ENCODE measurements at regions not wholly inside any gene's neighbourhood (a gene's known extent, or its start where the extent isn't known, plus 50 kb on each side); places are given as distances from the start of the nearest gene placed in this dataset.
"Not testable (repeated sequence)": the region's sequence is repeated elsewhere in the genome, so short reads cannot be mapped to it uniquely, and the experiment has no call there.

DNA sequence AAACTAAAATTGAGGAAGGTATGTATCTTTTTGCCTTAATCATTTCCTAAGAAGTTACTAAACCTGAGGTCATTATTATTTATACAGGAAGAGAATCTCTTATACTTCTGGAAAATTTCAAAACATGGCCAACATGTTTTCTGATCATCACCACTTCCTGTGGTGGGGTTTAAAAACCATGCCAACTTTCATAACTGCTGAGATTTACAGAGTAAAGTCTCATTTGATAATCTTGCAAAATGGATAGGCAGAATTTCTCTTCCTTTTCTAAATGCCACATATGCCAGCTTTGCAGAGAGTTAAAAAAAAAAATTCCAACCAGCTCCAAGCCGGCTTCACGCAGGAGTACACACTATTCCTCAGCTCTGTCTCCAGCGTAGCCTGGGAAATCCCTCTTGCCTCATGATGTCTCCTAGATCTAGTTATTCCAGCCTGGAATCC, 124.3 kb upstream of the SPRED1 start:
- no peak for DNase-seq (ENCODE audit: low read depth in 2 of 2)

DNA sequence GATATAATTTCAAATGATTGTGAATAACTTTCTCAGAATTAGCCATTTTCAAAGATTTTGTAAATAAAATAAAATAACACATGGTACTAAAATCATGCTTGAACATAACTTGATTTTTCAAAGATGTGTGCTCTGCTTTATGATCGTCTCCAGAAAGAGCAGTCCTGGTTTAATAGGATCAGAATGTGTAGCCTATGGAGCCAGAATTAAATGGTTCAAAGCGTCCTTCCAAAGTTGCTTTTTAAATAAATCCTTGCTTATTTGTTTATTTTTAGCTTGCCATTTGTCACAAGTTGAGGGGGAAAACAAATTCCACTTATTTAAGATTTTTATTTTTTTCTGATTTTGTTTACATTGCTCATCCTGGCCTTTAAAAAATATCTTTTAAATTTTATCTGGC, 123.7 kb upstream of the SPRED1 start:
- no peak for DNase-seq (ENCODE audit: low read depth in 2 of 2)

DNA sequence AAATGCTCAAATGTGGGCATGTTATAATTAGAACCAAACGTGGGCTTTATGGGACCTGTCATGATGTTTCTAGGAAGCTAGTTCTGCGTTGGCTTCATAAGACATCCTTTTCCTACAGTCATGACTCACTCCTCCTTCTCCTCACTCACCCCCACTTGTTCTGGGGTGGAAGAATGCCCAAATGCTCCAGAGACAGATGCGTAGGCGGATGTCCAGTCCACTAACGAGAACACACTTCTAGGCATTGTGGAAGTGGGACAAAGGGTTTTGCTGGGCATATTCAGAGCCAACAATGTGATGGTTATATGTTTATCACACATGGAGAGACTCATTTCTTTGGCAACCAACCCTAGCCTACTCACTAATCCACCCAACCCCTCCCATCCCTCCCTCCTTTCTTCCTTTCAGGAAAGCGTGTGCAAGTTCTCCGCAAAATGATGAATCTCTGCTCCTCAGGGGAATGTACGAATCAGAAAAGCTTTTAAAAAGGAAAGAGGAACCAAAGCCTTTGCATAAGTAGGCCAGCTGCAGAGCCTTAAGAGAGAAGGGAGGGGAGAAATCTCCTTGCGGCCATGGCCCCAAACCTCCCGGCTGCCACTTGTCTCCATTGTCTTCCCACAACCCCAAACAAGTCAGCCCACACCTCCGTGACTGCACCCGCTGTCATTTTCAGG, 123.0 kb upstream of the SPRED1 start:
- peak; percentile 99 for DNase-seq (ENCODE audit: low read depth in 2 of 2)

DNA sequence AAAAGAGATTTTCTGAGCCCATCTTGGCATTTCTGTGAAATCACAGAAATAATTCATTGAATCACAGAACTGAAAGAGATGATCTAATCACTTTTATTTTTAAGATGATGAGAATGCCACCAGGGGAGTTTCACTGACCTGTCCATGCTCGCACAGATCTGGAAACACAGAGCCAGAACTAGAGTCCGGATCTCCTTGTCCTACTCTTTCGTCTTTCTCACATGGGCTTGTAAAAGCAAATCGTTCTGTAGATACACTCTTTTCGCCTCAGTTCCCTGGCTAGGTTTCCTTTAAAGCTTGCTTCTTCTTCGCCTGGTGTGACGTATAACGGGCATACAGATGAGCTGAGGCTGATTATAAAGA, 122.5 kb upstream of the SPRED1 start:
- DNase-seq (ENCODE audit: low read depth in 2 of 2) = peak in 1 of 2 experiments; percentile 11

DNA sequence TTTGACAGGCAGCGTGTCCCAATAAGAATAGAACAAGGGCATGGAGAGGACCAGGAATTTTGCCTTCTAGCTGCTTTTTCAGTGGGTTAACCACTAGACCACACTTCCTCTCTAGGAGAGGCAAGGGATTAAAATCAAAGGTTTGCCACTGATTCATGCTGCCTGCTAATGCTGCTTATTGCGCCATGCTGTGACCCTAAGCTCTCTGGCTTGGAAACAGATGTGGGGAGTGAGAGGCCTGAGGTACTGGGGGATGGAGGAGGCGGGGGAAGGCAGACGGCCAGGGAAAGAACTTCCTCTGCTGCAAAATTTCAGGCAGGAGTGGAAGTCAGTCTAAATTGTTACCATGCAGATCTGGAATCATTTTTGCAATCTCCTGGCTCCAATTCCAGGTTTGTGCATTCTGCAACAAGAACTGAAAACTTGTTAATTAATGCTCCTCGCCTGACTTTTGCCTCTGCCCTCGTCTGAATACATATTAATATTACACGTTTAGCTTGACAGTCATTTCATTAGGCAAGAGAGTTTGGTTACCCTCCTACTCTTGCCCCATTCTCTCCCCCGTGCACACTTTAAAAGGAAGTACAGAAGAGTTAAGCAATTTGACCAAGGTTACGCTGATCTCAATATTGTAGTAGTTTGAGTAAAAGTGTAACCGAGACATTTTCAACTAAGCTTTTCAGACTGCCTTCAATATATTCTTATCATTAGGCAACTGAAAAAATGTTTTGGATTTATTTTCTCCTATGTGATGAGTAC, 121.7 kb upstream of the SPRED1 start:
- peak; percentile 98 for DNase-seq (ENCODE audit: low read depth in 2 of 2)

DNA sequence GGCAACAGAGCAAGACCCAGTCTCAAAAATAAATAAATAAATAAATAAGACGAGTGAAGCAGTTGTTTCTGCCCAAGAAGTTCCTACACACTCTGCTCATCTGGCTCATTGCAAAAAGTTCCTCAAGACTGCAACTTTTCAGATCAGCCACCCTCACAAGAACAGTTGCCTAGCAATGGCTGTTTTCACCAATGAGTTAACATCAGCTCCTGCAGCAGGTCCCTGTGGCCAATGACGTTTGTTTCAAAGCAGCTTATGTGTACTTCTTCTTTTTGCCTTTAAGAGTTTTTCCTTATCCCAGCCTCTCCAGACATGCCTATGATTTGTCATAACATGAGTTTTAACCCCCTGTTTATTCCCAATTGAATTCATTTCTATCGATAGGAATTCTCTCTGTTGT, 118.4 kb upstream of the SPRED1 start:
- DNase-seq (ENCODE audit: low read depth in 2 of 2) = no peak

DNA sequence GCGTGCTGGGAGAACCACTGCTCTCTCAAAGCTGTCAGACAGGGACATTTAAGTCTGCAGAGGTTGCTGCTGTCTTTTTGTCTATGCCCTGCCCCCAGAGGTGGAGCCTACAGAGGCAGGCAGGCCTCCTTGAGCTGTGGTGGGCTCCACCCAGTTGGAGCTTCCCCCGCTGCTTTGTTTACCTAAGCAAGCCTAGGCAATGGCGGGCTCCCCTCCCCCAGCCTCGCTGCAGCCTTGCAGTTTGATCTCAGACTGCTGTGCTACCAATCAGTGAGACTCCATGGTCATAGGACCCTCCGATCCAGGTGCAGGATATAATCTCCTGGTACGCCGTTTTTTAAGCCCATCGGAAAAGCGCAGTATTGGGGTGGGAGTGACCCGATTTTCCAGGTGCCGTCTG, 110.4 kb upstream of the SPRED1 start:
- DNase-seq (ENCODE audit: low read depth in 2 of 2) = not testable (repeated sequence)

DNA sequence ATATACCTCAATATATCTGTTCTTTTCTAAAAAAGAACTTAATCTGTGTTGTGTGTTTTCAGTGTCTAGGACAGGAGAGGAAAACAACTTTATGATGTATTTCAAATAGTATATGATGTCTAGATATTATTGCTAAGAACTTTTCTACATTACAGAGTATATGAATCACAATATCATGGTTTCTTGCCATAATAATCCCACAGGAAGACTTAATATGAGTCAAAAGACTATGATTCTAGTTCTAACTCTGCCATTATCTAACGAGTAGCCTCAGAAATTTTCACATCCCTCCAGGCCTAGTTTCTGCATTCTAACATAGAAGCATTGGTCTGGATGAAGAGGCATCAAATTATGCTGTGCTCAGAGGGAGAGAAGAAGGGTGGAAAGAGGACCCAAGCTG, 107.7 kb upstream of the SPRED1 start:
- no peak for DNase-seq (ENCODE audit: low read depth in 2 of 2)

DNA sequence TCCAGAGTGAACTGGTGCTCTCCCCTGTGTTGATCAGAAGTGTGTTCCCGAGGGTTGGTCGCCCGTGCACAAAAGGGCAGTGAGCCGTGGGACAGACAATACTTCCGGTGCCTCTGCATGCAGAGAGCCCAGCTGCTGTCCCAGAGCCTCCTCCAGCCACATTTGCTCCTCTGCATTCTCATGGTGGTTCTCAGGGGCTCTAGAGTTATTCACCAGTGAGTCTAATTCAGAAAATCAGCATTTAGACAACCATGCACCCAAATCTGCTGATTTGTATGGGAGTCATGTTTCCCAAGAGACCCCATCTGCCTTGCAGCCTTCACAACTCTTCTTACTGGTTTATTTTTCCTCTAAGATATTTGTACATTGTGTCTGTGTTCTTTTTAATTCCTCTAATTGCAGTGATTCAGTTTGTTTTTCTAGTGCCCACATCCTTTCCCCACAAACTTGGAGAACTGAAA, 107.0 kb upstream of the SPRED1 start:
- DNase-seq (ENCODE audit: low read depth in 2 of 2) = no peak

DNA sequence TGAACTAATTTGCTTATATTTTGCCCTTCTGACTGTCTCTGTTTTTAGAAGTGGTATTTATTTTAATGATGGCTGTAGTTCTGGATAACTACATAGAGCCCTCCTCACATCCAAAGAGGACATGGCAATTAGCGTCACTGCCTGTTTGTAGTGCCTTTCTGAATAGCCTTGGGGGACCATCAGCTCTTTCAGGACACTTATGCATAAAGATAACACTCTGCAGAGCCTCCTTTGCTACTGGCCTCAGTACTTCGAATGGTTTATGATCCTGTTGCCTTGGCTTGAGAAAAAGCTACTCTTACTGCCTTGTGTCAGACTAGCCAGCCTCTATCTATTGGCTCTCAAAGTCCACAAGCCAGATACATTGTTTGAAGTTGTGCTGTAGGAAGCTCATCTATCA, 105.4 kb upstream of the SPRED1 start:
- no peak for DNase-seq (ENCODE audit: low read depth in 2 of 2)

DNA sequence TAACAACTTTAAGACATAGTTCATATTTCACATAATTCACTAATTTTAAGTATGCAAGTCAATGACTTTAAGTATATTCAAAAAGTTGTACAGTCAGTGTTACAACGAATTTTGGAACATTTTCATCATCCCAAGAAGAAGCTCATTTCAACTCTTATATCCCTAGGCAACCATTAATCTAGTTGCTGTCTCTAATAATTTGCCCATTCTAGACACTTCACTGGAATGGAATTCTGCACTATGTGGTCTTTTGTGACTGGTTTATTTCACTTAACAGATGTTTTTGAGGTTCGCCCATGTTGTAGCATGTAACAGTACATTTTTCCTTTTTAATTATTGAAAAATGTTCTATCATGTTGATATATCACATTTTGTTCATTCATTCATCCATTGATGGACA, 104.2 kb upstream of the SPRED1 start:
- peak; percentile 67 to 73 for DNase-seq (ENCODE audit: low read depth in 2 of 2)

DNA sequence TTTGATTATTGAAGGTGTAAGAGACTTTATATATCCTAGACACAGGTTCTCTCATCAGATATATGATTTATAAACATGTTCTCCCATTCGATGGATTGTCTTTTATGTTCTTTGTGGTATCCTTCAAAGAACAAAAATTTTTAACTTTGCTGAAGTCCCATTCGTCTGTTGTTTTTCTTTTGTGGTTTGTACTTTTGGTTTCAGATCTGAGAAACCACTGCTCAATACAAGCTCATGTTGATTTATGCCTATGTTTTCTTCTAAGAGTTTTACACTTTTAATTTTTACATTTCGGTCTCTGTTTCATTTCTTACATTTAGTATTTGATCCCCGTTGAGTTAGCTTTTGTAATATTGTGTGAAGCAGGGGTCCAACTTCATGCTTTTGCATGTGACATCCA, 103.3 kb upstream of the SPRED1 start:
- no peak for DNase-seq (ENCODE audit: low read depth in 2 of 2)

DNA sequence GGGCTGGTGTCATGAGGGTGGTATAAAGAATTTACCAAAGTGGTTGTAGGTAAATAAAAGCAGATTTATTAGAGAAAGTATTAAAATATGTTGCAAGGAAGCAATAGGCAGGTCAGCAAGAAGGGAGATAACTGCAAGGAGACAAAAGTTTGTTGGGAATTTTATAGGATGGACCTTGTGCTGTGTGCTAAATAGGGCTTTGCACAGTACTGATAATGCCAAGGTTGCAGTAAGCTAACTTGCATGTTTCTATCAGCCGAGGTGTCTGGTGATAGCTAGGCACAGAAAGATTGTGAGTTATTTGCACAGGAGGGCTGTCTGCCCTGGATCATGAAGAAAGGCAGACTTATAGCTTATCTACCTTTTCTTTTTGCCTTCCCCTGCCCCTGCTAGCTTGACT, 102.5 kb upstream of the SPRED1 start:
- no peak for DNase-seq (ENCODE audit: low read depth in 2 of 2)

DNA sequence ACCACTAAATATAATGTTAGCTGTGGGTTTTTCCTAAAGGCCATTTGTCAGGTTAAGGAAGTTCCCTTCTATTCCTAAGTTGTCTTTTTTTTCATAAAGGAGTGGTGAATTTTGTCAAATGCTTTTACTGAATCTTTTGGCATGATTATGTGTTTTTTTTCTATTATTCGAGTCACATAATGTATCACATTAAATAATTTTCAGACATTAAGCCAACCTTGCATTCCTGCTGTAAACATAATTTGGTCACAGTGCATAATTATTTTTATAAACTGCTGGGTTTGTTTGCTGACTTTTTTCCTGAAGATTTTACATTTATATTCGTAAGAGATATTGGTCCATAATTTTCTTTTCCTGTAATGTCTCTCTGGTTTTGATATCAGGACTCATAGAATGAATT, 101.8 kb upstream of the SPRED1 start:
- no peak for DNase-seq (ENCODE audit: low read depth in 2 of 2)

DNA sequence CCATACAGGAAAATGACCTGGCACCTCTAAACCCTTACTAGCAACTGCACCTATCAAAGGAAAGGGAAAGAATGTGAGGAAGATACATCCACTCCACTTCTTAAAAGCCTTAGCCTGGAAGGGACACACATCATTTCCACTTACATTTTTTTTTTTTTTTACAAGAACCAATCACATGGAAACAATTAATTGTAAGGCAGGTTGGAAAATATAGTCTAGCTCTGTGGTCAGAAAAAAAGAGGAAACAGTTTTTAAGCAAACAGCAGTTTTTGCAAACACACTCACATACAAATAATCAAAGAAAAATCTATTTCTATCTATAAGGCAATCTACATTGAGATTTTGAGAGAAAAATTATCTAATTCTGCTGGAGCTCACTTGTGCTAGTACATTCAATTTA, 98.9 kb upstream of the SPRED1 start:
- no peak for DNase-seq (ENCODE audit: low read depth in 2 of 2)

DNA sequence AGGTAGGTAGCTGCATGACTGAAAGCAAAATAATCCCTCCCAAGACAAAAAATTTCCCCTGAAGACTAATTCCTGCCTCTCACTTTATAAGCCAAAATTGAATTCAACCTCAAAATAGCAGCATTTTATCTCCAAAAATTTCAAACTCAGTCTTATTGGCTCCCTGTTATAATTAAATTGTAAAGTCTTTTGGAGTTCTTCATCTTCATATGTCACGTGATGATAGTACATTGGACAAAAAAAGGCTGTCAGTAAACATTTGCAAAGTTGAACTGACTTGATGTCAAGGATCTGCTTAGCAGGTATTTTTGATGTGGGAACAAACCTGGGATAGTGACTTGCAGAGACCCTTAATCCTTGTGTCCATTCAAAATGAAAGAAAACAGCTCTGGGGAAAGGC, 98.4 kb upstream of the SPRED1 start:
- no peak for DNase-seq (ENCODE audit: low read depth in 2 of 2)

DNA sequence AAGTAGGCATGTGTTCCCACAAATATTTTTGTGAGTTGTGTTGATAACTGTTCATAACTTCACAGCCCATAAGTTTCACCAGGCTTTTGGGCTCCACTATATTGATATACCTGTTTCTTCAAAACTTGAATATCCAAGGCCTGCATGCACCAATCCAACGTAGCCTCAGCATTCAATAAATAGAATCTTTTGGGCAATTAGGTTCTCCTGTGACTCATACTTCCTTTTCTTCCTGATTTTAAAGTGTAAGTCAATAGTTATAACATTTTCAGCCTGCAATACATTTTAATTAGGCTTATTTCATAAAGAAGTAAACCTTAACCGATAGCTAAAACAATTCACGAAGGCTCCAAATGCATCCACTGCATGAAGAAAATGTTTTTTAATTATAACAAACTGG, 97.8 kb upstream of the SPRED1 start:
- no peak for DNase-seq (ENCODE audit: low read depth in 2 of 2)

DNA sequence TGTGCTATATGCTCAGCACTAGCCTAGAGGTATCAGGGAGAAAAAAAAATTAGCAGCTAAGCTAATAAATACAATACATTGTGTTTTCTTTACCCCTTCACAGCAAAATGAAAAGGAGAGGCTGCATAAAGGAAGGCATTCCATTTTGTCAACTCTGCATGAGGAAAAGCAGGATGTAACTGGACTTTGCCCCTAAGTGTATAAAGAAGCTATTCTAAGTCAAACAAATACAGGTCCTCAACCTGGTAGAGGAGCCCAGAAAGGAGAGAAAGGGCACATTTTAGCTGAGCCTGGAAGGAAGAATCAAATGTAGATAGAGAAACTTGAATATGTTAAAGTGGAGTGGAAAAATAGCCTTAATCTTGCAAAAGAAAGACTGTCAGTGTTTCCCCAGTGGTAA, 89.0 kb upstream of the SPRED1 start:
- DNase-seq (ENCODE audit: low read depth in 2 of 2) = no peak

DNA sequence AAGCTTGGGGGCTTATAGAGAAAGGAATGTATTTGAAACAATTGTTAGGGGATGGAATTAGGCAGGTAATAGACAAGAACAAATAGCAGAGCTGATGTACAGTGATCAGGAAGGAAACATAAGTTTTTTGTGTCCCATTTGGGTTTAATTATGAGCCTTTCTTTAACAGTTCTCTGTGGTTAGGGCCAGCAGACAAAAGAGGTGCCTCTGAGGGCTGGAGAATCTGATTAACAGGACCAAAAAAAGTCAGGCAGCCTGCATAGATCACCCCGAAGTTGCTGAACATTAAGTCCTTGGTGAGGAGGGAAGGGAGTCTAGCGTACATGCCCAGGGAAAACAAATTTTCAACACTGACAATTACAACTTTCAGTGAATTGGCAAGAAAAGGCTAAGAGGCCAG, 88.6 kb upstream of the SPRED1 start:
- peak; percentile 22 to 27 for DNase-seq (ENCODE audit: low read depth in 2 of 2)

DNA sequence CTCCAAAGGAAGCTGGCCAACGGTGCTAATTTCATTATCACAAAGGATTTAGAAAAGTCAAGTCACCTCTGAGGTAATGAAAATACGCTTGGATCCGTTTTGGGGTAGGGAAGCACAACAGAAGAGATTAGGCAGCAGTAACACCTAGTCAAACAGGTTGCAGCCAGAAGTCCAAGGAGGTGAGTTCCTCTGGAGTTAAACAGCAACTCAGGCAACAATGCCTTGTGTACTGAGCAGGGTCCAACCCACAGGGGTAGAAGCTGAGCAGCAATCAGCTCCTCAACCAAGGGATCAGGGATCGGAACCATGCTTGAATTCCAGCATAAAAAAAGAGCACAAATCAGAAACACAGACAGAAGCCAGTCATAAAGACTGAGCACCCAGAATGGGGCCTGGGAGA, 88.1 kb upstream of the SPRED1 start:
- no peak for DNase-seq (ENCODE audit: low read depth in 2 of 2)

DNA sequence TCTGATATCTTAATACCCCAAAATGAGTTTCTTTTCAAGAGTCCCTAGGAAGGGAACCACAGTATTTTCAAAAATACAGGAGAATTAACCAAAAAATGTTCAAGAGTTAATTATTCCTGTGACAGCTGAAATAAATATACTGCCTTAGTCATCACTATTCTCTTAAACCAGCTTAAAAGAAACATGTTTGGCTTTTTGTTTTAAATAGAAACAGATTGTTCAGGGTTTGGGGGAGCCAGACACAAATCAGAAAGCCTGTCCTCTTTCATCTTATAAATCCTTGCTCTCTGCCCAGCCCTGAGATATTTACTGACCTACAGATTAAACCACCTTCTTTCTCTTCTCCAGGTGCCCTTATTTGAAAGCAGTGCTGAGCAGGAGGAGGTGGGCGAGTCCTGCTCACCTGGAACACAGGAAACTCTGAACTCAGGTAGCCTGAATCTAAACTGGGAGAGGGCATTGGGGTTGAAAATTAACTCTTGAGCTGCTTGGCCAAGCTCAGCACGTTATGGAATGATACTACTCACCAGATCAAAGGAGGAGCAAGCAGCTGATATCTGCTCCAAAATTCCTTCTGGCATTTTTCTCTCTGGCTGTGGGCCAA, 84.1 kb upstream of the SPRED1 start:
- peak; percentile 37 to 39 for DNase-seq (ENCODE audit: low read depth in 2 of 2)

DNA sequence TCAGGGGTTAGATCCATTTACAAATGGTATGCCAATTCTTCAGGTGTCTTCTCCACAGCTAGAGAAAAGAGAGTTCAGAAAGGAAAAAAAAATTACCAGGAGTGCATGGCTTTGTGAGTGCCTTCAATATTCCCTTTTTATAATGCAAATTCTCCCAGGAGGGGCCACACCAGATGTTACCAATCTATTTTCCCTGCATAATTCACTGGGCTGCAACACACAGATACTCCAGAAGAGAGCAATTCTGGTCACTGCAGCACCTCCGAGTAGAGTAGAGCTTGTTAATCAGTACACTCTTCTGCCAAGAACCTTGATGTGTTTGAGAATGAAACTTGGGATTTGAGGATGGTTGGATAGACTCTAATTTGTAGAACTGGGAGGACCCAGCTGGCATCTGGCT, 80.7 kb upstream of the SPRED1 start:
- no peak for DNase-seq (ENCODE audit: low read depth in 2 of 2)

DNA sequence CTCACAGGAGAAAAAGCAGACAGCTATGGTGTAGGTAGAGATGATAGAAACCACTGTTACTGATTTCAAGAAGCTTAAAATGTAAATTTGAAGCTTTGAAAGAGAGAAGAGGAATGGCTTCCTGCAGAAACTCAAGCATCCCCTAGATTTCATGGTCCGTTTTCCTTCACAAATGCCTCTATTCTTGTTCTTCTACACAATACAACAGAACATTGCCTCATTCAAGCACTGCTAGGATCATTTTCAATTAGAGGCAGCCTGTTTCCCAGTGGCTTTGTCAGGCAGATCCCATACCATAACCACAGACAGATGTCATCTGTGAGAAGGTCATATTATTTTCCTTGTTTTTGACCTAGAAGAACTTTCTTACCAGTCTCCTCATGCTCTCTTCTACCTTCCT, 77.9 kb upstream of the SPRED1 start:
- no peak for DNase-seq (ENCODE audit: low read depth in 2 of 2)
